OCI-LY3 (cell line): ENCODE measurements at regions not wholly inside any gene's neighbourhood (a gene's known extent, or its start where the extent isn't known, plus 50 kb on each side); places are given as distances from the start of the nearest gene placed in this dataset.

Experiments
- H2AFZ ChIP-seq: fragments of 200-600, 300-600 bp; shearing (Covaris generic); 2 replicates; pipeline ENCODE4 v1.6.0; 2014; ENCODE audit warnings: antibody characterized with exemption, low read depth, low read length
- H3K27ac ChIP-seq: fragments of 200-600, 300-600 bp; sonication (generic); 2 replicates; pipeline ENCODE4 v1.5.1; 2014; ENCODE audit warnings: mild to moderate bottlenecking, low read length, moderate library complexity, mixed read lengths
- H3K27me3 ChIP-seq: fragments of 200-600, 300-600 bp; sonication (generic); 2 replicates; pipeline ENCODE4 v1.6.1; 2014; ENCODE audit warnings: low read depth, low read length, mixed read lengths
- H3K36me3 ChIP-seq: fragments of 200-600, 300-600 bp; sonication (generic); replicated peaks from 2 replicates; pipeline ENCODE3; 2014; ENCODE audit warnings: low read depth, low read length, mixed read lengths
- H3K4me1 ChIP-seq: fragments of 300-600, 200-600 bp; sonication (generic); 2 replicates; pipeline ENCODE4 v1.6.1; 2014; ENCODE audit warnings: low read length, mixed read lengths
- H3K4me2 ChIP-seq: fragments of 200-600, 300-600 bp; sonication (generic); 2 replicates; pipeline ENCODE4 v1.6.1; 2014; ENCODE audit warnings: low read length, mixed read lengths
- H3K4me3 ChIP-seq: fragments of 300-600, 200-600 bp; sonication (generic); 2 replicates; pipeline ENCODE4 v1.5.1; 2014; ENCODE audit warnings: antibody characterized with exemption, mild to moderate bottlenecking, low read length, moderate library complexity
- H3K79me2 ChIP-seq: fragments of 300-600, 200-600 bp; shearing (Covaris generic); 2 replicates; pipeline ENCODE4 v1.6.1; 2014; ENCODE audit warnings: mild to moderate bottlenecking, low read length, mixed read lengths
- H3K9ac ChIP-seq: fragments of 300-600, 200-600 bp; shearing (Covaris generic); 2 replicates; pipeline ENCODE4 v1.6.0; 2014; ENCODE audit warnings: mild to moderate bottlenecking, low read length, moderate library complexity
- H3K9me3 ChIP-seq: fragments of 200-600, 300-600 bp; shearing (Covaris generic); 2 replicates; pipeline ENCODE4 v1.6.1; 2014; ENCODE audit warnings: low read length, mixed read lengths; ENCODE audit not compliant: insufficient read depth
- H4K20me1 ChIP-seq: fragments of 200-600, 300-600 bp; sonication (generic); 2 replicates; pipeline ENCODE4 v1.6.1; 2016; ENCODE audit warnings: low read length, mixed read lengths; ENCODE audit not compliant: insufficient read depth
- CTCF ChIP-seq: fragments of 200-600, 300-600 bp; sonication (generic); IDR thresholded peaks from 2 replicates; pipeline ENCODE4 v1.5.1; 2014; ENCODE audit warnings: antibody characterized with exemption, low read length, low read depth
- EZH2phosphoT487 ChIP-seq: fragments of 200-600 bp; shearing (Covaris generic); IDR thresholded peaks from 2 replicates; pipeline ENCODE4 v1.6.1; 2018; ENCODE audit warnings: antibody characterized with exemption, mixed run types, low read depth

GRCh38 chrX:129125122-129125914 is 398.0 kb downstream of the SMARCA1 start:
- no peaks in the 10 kb centered on the region for H3K27me3 ChIP-seq
- H3K79me2 ChIP-seq: no peaks in the 10 kb centered on the region
- no peak overlapping the region for H3K27ac ChIP-seq
- H4K20me1 ChIP-seq: no peaks in the 10 kb centered on the region
- H3K4me3 ChIP-seq: no peak overlapping the region
- no peak overlapping the region for H2AFZ ChIP-seq
- no peaks in the 10 kb centered on the region for H3K36me3 ChIP-seq
- H3K4me2 ChIP-seq: no peak overlapping the region
- H3K4me1 ChIP-seq: no peaks in the 10 kb centered on the region
- no peaks in the 10 kb centered on the region for H3K9me3 ChIP-seq
- TF ChIP-seq CTCF (no peak), EZH2phosphoT487 (no peak)
- no peak overlapping the region for H3K9ac ChIP-seq

- Histone ChIP-seq H4K20me1 (no peaks in the 10 kb centered on the region), H3K9ac (no peak overlapping the region), H3K27ac (no peak overlapping the region), H3K4me3 (no peak overlapping the region), H3K27me3 (no peaks in the 10 kb centered on the region), H3K4me2 (no peak overlapping the region), H3K4me1 (no peaks in the 10 kb centered on the region), H3K79me2 (no peaks in the 10 kb centered on the region), H3K36me3 (no peaks in the 10 kb centered on the region), H2AFZ (no peak overlapping the region), H3K9me3 (no peaks in the 10 kb centered on the region)
- TF ChIP-seq EZH2phosphoT487: no peak
- TF ChIP-seq CTCF: no peak
These were observed 399.5 kb downstream of the SMARCA1 start for GRCh38 chrX:129123795-129124194.

GRCh38 chrX:129116676-129117470 is 406.4 kb downstream of the SMARCA1 start:
- H3K4me1 ChIP-seq: no peaks in the 10 kb centered on the region
- no peaks in the 10 kb centered on the region for H3K79me2 ChIP-seq
- no peaks in the 10 kb centered on the region for H3K27me3 ChIP-seq
- H4K20me1 ChIP-seq: no peaks in the 10 kb centered on the region
- H3K9me3 ChIP-seq: no peaks in the 10 kb centered on the region
- no peak for TF ChIP-seq CTCF
- no peak overlapping the region for H2AFZ ChIP-seq
- no peak overlapping the region for H3K27ac ChIP-seq
- no peak overlapping the region for H3K9ac ChIP-seq
- no peaks in the 10 kb centered on the region for H3K36me3 ChIP-seq
- no peak overlapping the region for H3K4me2 ChIP-seq
- no peak overlapping the region for H3K4me3 ChIP-seq

- TF ChIP-seq EZH2phosphoT487 (no peak), CTCF (no peak)
- no peaks in the 10 kb centered on the region for H3K79me2 ChIP-seq
- no peaks in the 10 kb centered on the region for H3K4me1 ChIP-seq
- H3K27me3 ChIP-seq: no peaks in the 10 kb centered on the region
- H4K20me1 ChIP-seq: no peaks in the 10 kb centered on the region
- H3K36me3 ChIP-seq: no peaks in the 10 kb centered on the region
- H3K9me3 ChIP-seq: no peaks in the 10 kb centered on the region
- no peak overlapping the region for H3K27ac ChIP-seq
- H3K9ac ChIP-seq: no peak overlapping the region
- H3K4me2 ChIP-seq: no peak overlapping the region
- H2AFZ ChIP-seq: no peak overlapping the region
- H3K4me3 ChIP-seq: no peak overlapping the region
These were observed 407.4 kb downstream of the SMARCA1 start for GRCh38 chrX:129115935-129116334.
